Activated CD8-positive, alpha-beta memory T cell treated with anti-CD3 and anti-CD28 coated beads, Interleukin-2, amount 50 U/mL, for 24 hours (primary cell): ENCODE measurements at regions not wholly inside any gene's neighbourhood (a gene's known extent, or its start where the extent isn't known, plus 50 kb on each side); places are given as distances from the start of the nearest gene placed in this dataset.
"Not testable (repeated sequence)": the region's sequence is repeated elsewhere in the genome, so short reads cannot be mapped to it uniquely, and the experiment has no call there.

Source experiments
- DNase-seq: peaks from one replicate; pipeline ENCODE4 v3.0.0-alpha.2; 2020; ENCODE audit errors: extremely low read depth

GRCh38 chr14:38973083-38973700 is 129.8 kb downstream of the SEC23A start:
- DNase-seq, result no peak

- DNase-seq, result no peak
These were observed 130.5 kb downstream of the SEC23A start for GRCh38 chr14:38972511-38972910.

DNA sequence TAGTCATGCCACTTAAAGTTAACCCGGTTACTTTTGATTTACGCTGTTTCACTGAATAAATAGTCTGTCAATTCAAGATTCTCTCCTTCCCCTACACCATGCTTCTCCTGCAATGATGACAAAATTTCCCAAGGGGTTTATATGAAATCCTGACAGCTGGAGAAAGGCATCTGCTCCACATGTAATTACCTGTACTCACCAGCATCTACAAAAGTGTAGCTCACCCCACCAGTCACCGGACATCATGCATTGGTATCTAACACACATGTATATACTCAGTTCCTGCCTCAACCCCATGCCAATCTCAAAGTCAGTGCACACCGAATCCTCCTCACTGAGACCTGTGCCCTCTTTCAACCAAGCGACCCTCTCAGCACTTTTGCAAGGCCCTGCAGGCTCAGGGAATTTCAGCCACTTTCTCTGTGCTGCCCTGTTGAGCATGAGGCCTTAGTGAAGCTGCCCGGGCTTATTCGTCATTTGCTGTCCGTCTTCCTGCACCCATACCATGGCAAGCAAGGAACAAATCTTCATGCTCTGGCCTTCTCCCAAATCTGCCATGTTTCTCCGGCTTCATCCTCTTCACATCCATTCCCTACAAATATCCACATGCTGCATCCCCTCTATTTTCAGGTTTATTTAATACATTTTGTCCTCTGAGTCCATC is 131.6 kb downstream of the SEC23A start:
- DNase-seq, result no peak

DNA sequence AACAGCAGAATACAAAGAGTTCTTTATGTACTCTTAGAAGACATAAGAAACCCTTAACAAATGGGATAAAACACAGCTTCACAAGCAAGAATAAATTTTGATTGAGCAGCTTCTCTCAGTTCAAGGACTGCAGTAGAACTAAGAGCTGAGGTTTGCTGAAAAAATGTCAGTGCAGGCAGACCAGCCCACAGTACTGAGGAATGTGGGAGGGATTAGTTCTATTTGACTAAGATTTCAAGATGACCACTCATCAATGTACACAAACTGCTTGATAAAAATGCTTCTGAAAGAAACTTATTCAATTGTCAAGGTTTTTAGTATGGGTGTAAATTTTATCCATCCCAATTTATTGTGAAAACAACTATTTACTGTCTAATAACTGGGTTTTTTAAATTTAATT is 138.4 kb downstream of the SEC23A start:
- DNase-seq, result no peak

- DNase-seq, result no peak
These were observed 142.0 kb downstream of the SEC23A start for GRCh38 chr14:38960946-38961531.

- no peak for DNase-seq
These were observed 144.0 kb downstream of the SEC23A start for GRCh38 chr14:38959021-38959420.

GRCh38 chr14:38958589-38958988 is 144.4 kb downstream of the SEC23A start:
- no peak for DNase-seq

GRCh38 chr14:38951451-38951850 is 151.6 kb downstream of the SEC23A start:
- no peak for DNase-seq

DNA sequence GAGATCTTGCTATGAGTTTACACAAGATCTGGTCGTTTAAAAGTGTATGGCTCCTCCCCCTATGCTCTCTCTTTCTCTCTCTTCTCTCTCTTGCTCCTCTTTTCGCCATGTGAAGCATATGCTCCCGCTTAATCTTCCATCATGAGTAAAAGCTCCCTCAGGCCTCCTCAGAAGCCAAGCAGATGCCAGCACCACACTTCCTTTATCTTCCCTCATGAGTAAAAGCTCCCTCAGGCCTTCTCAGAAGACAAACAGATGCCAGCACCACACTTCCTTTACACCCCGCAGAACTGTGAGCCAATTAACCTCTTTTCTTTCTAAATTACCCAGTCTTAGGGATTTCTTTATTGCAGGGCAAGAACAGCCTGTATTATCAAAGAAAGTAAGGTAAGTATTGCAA is 152.4 kb downstream of the SEC23A start:
- no peak for DNase-seq

- no peak for DNase-seq
These were observed 154.5 kb downstream of the SEC23A start for GRCh38 chr14:38948576-38948975.

DNA sequence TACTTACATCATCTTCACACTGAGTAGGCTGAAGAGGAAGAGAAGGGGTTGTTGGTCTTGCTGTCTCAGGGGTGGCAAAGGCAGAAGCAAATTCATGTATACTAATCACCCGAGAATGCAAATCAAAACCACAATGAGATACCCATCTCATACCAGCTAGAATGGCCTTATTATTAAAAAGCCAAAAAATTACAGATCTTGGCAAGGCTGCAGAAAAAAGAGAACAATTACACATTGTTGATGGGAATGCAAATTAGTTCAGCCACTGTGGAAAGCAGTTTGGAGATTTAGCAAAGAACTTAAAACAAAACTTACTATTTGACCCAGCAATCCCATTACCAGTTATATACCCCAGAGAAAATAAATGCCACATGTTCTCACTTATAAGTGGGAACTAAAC is 154.9 kb downstream of the SEC23A start:
- DNase-seq, result no peak

GRCh38 chr14:38947343-38947742 is 155.7 kb downstream of the SEC23A start:
- DNase-seq, result no peak

DNA sequence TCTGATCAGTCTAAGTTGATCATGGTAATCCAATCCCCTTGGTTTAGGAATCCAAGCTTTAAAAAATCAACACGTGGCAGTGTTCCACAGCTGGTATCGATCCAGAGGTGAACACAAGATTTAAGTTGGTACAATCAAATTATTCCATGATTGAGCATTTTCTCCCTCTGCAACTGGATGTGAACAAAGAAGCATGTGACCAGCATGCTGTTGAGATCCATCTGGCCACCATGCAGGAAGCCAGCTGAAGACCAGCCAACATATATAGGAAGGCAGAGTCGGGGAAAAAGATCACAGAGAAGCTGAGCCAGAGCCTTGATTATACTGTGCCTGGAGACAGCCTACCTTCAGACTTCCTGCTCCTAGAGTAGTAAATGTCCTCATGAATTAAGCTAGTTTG is 158.3 kb downstream of the SEC23A start:
- DNase-seq, result no peak

DNA sequence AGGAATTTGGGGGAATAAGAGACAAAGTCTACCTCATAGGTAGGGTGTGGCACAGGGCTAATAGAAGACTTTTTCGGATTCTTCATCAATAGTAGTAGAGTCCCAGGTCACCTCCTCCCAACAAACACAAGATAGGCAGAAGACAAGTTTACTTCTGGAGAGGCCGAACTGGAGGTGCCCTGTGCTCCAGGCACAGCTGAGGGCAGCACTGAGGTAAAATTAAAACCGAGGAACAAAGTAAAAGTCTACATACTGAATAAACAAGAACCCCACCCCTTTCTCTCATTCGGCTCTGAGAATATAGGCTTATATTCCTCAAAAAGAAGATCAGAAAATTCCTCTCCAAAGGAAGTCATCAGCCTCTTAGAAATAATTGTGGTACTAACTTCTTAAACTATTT is 161.5 kb downstream of the SEC23A start:
- no peak for DNase-seq

DNA sequence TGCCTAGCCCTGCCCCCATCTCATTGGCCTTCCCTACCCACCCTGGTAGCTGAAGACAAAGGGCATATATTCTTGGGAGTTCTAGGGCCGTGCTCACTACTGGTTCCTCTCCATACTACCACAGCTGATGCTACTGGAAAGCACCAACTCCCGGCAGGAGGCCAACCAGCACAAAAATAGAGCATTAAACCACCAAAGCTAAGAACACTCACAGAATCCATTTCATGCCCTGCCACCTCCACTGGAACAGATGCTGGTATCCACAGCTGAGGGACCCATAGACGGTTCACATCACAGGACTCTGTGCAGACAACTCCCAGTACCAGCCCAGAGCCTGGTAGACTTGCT is 170.4 kb downstream of the SEC23A start:
- DNase-seq, result not testable (repeated sequence)

GRCh38 chr14:38931969-38932652 is 170.9 kb downstream of the SEC23A start:
- no peak for DNase-seq

DNA sequence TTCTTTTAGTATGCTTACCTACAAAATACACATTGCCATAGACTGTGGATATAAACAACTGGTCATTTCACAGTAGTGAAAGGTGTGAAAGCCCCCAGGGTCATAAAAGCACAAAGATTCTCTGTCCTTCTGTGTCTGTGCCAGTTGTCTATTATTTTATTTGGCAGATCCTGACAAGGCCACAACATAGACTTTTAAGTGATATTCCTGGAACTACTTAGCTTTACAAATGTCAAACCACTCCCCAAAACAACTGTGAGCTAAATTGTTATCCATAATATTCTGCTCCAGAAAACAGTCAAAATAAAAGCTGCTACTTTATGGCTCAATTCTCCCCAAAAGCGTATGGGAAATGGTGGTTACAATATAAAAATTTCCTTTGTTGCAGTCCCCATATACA is 172.1 kb downstream of the SEC23A start:
- no peak for DNase-seq

DNA sequence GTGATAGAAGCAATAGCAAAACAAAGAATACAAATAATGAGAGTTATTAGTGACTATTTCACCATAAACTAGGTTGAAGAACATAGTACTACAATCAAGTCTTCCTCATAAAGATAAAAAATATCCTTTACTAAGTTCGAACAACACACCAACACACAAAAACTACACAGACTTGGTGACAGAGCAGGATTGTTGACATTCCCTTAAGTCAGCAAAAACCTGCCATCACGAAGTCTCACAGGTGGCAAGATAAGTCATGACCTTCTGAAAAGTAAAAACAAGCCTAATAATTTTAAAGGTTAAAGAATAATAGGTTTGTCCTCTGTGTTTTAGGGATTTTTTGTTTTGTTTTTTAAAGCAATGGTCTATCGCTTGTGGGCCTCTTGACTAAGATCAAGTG is 173.0 kb downstream of the SEC23A start:
- DNase-seq, result no peak

DNA sequence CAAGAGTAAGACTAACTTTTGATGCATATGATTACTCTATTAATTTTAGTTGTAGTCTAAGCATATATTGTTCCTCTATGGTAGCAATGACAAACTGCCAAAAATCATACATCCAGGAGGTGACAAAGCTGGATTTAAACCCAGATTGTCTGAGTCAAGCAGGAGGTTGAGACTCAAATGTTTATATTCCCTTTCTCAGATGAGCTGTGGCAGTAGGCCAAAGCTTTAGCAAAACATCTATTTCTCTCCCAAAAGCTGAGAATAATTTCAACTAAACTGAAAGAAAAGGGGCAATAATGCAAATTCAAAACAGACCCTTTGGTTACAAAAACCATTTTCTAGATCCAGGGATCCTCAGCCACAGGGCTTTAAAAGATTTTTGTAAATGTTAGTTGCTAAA is 173.6 kb downstream of the SEC23A start:
- DNase-seq, result no peak

DNA sequence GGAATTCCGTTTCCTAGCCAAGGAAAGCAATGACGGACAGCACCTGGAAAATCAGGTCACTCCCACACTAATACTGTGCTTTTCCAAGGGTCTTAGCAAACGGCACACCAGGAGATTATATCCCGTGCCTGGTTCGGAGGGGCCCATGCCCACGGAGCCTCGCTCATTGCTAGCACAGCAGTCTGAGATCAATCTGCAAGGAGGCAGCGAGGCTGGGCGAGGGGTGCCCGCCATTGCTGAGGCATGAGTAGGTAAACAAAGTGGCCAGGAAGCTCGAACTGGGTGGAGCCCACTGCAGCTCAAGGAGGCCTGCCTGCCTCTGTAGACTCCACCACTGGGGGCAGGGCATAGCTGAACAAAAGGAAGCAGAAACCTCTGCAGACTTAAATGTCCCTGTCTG is 181.1 kb downstream of the SEC23A start:
- DNase-seq, result not testable (repeated sequence)

GRCh38 chr14:38915125-38915524 is 187.9 kb downstream of the SEC23A start:
- no peak for DNase-seq

GRCh38 chr14:38910092-38910491 is 192.9 kb downstream of the SEC23A start:
- no peak for DNase-seq

DNA sequence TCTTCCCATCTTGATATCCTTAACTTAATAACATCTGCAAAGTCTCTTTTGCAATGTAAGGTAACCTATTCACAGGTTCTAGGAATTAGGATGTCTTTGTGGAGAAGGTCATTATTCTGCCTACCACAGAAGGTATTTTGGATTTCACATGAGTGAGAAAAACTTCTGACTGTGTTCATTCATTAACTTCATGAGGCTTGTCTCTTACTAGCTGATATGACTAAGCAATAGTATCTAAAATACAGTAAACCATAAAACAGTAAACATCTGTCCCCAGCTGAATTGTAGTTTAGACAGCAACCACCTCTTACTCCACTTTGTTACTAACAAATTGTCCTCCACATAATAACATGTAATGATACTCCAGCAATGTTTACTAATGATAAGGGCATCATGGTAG is 198.1 kb downstream of the SEC23A start:
- no peak for DNase-seq
